ENCODE measurements at regions not wholly inside any gene's neighbourhood (a gene's known extent, or its start where the extent isn't known, plus 50 kb on each side); places are given as distances from the start of the nearest gene placed in this dataset.

DNA sequence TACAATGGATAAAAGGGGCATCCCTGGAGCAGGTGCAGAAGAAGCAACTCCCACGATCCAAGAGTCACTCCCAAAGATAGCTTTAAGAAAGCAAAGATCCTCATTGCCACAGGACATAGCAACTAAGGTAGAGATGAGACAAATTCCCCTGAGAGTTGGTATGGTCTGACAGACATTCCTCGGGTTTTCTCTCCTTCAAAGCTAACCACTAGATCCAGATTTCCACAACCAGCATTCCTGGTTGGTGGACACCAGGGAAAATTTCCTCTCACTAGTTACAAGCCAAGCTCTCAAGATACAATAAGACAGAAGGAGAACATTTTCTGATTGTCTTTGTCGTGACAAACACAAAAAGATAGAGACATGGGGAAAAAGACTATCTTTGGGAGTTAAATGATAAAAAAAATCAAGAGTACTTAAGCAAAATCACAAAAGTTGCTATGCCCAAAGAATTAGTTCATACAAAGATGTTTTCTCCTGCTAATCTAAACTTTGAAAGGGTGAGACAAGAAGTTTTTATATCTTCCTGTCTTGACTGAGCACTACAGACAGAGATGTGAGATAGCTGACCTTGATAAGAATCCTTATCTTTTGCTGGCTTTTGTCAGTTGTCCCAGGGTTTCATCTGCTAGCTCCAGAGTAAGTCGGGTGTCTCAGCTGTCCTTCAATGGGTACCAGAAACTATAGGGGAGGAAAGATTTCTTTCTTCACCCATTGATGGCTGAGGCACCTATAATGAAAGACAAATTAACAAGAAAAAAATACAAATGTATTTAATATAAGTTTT, 200.5 kb downstream of the CENPC start:
- H3K9me3 Mint-ChIP-seq: no peaks in the 10 kb centered on the region
- TF ChIP-seq, protein P1, sequence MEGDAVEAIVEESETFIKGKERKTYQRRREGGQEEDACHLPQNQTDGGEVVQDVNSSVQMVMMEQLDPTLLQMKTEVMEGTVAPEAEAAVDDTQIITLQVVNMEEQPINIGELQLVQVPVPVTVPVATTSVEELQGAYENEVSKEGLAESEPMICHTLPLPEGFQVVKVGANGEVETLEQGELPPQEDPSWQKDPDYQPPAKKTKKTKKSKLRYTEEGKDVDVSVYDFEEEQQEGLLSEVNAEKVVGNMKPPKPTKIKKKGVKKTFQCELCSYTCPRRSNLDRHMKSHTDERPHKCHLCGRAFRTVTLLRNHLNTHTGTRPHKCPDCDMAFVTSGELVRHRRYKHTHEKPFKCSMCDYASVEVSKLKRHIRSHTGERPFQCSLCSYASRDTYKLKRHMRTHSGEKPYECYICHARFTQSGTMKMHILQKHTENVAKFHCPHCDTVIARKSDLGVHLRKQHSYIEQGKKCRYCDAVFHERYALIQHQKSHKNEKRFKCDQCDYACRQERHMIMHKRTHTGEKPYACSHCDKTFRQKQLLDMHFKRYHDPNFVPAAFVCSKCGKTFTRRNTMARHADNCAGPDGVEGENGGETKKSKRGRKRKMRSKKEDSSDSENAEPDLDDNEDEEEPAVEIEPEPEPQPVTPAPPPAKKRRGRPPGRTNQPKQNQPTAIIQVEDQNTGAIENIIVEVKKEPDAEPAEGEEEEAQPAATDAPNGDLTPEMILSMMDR (IDR thresholded peaks at IDR 0.05; ENCODE audit: unreplicated experiment in 3 of 3): no peak
- H3K36me3 Mint-ChIP-seq (ENCODE audit: low read depth): no peaks in the 10 kb centered on the region
- no peak overlapping the region for H3K4me3 Mint-ChIP-seq
- H3K27me3 Mint-ChIP-seq (ENCODE audit: low read depth): no peaks in the 10 kb centered on the region
- H3K27ac Mint-ChIP-seq: no peak overlapping the region
- H3K4me1 Mint-ChIP-seq: no peaks in the 10 kb centered on the region

DNA sequence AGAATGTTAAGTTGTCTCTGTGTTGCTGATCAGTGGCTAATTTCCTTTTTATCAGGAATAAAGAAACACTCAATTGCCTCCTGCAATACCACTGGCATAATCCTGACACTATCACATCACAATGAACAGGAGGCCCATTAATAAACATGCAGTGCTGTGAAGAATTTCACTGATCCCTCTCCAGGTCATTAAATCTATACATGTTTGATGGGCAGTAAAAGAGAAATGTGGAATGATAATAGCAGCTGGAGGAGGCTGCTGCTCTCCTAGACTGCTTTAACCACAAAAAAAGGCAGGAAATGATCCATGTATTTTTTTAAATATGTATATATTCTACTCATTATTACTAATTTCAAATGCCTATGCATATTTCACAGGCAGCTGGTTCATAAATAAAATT, 202.1 kb downstream of the CENPC start:
- no peaks in the 10 kb centered on the region for H3K36me3 Mint-ChIP-seq (ENCODE audit: low read depth)
- no peak overlapping the region for H3K4me3 Mint-ChIP-seq
- no peaks in the 10 kb centered on the region for H3K27me3 Mint-ChIP-seq (ENCODE audit: low read depth)
- no peaks in the 10 kb centered on the region for H3K4me1 Mint-ChIP-seq
- H3K27ac Mint-ChIP-seq: no peak overlapping the region
- TF ChIP-seq, protein P1 (IDR thresholded peaks at IDR 0.05; ENCODE audit: unreplicated experiment in 3 of 3): no peak
- H3K9me3 Mint-ChIP-seq: no peaks in the 10 kb centered on the region

DNA sequence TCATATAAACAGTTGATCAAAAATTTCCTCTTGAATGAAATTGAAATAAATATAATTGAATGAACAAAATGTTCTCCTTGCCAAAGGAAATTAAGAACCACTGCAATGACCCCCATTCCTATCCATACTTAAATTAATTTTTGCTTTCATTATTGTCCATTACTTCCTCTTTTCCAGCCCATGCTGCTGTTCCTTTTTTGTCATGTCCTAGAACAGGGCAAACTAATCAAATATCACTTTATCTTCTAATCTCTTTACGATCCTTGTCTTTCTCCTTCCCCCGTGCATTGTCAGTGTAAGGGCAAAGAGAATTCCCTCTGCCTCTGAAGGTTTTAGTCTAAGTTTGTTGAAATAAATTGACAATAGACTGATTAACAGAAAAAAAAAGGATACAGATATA, 203.0 kb downstream of the CENPC start:
- Mint-ChIP-seq H3K27me3 (ENCODE audit: low read depth) (no peaks in the 10 kb centered on the region), H3K9me3 (no peaks in the 10 kb centered on the region), H3K36me3 (ENCODE audit: low read depth) (no peaks in the 10 kb centered on the region), H3K27ac (no peak overlapping the region), H3K4me3 (no peak overlapping the region), H3K4me1 (no peaks in the 10 kb centered on the region)
- TF ChIP-seq, protein P1 (IDR thresholded peaks at IDR 0.05; ENCODE audit: unreplicated experiment in 3 of 3): no peak

DNA sequence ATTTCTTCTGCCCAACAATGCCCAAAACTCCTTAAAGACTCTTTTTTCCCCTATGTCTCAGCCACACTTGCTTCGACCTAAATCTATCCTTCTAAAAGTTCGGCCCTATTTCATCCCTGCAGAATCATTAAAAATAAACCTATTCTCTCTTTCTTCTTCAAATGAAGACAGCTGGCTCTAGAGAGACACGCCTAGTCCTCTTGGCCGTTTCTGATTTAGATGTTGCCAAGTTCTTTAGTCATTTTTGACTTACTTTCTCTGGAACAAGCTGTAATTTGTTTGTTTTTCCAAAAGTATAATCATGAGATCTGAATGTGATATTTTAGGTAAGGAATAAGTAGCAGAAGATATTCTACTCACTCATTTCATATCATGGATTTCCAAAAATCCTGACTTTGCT, 211.6 kb downstream of the CENPC start:
- Mint-ChIP-seq H3K4me3 (no peak overlapping the region), H3K9me3 (no peaks in the 10 kb centered on the region), H3K27me3 (ENCODE audit: low read depth) (peaks cover 1% of the 10 kb centered on the region), H3K36me3 (ENCODE audit: low read depth) (no peaks in the 10 kb centered on the region), H3K27ac (no peak overlapping the region), H3K4me1 (no peaks in the 10 kb centered on the region)
- TF ChIP-seq, protein P1 (IDR thresholded peaks at IDR 0.05; ENCODE audit: unreplicated experiment in 3 of 3): no peak

DNA sequence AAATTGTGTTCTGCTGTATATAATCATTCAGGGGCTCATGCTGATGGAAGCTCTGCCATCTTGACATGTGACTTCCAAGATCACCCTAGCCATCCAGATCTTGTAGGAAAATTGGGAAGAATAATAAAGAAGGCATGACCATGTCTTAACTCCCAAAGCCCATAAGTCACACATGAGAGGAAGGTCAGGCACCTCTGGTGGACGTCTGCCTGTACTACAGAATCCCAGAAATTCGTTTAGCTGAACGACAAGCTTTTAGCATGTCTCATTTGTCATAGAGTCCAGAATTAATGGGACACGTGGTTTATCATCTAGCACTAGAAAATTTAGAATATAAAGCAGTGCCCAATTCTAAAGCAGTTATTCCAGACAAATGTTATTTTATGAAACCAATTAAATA, 212.7 kb downstream of the CENPC start:
- TF ChIP-seq, protein P1 (IDR thresholded peaks at IDR 0.05; ENCODE audit: unreplicated experiment in 3 of 3): peak; percentile 29 to 35 (median 34)
- no peaks in the 10 kb centered on the region for H3K36me3 Mint-ChIP-seq (ENCODE audit: low read depth)
- no peak overlapping the region for H3K27ac Mint-ChIP-seq
- H3K4me1 Mint-ChIP-seq: no peaks in the 10 kb centered on the region
- H3K27me3 Mint-ChIP-seq (ENCODE audit: low read depth): peaks cover 12% of the 10 kb centered on the region
- H3K4me3 Mint-ChIP-seq: no peak overlapping the region
- no peaks in the 10 kb centered on the region for H3K9me3 Mint-ChIP-seq

DNA sequence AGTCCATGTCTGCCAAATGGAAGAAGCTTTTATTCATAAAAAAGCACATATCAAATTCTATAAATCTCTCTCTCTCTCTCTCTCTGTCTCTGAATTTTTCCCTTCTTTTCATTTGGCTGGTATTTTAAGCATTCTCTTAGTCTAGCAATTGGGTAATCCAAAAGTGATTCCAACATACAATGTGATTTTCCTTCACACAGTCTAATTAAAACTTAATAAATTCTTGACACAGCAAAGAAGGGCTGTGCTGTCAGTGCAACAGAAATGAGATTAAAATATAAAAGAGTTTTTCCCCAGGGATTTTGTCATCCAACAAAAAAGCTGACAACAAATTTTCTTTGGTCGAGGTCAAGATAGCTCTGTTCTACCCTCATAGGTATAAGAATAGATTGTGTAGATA, 216.9 kb downstream of the CENPC start:
- Mint-ChIP-seq H3K4me1 (no peaks in the 10 kb centered on the region), H3K9me3 (peaks cover 5% of the 10 kb centered on the region), H3K36me3 (ENCODE audit: low read depth) (no peaks in the 10 kb centered on the region), H3K27ac (no peak overlapping the region), H3K27me3 (ENCODE audit: low read depth) (peaks cover 16% of the 10 kb centered on the region), H3K4me3 (no peak overlapping the region)
- TF ChIP-seq, protein P1 (IDR thresholded peaks at IDR 0.05; ENCODE audit: unreplicated experiment in 3 of 3): no peak
